Activated B cell treated with CpG ODN at 0.5 μM for 24 hours (primary cell): ENCODE measurements at regions not wholly inside any gene's neighbourhood (a gene's known extent, or its start where the extent isn't known, plus 50 kb on each side); places are given as distances from the start of the nearest gene placed in this dataset.

Experiments used
- ATAC-seq: fragments of 200-7000 bp; cut with Tn5 transposase; one replicate; pipeline ENCODE4 v1.10.0; 2021; ENCODE audit warnings: low read depth, mild to moderate bottlenecking, moderate library complexity
- CTCF ChIA-PET: fragments of 350-600 bp; sonication (Branson Sonifier 250); formaldehyde crosslinking; loops from one replicate; lab custom pipeline; 2021; ENCODE audit warnings: antibody characterized with exemption; lab: Charles Lee
- POLR2A ChIA-PET: fragments of 350-600 bp; sonication (Branson Sonifier 250); formaldehyde crosslinking; loops from one replicate; lab custom pipeline; 2021; ENCODE audit warnings: antibody characterized with exemption; lab: Charles Lee
- DNase-seq: peaks from one replicate; pipeline ENCODE4 v3.0.0; 2022
- H3K27ac Mint-ChIP-seq: one replicate; pipeline ENCODE4 v1.8.0; 2020; ENCODE audit warnings: mixed read lengths
- H3K27me3 Mint-ChIP-seq: one replicate; pipeline ENCODE4 v1.8.0; 2021; ENCODE audit warnings: mixed read lengths
- H3K36me3 Mint-ChIP-seq: one replicate; pipeline ENCODE4 v1.8.0; 2021; ENCODE audit warnings: low read depth, mixed read lengths
- H3K4me1 Mint-ChIP-seq: one replicate; pipeline ENCODE4 v1.8.0; 2021; ENCODE audit warnings: mixed read lengths
- H3K4me3 Mint-ChIP-seq: one replicate; pipeline ENCODE4 v1.8.0; 2020; ENCODE audit warnings: mild to moderate bottlenecking, mixed read lengths
- H3K9me3 Mint-ChIP-seq: one replicate; pipeline ENCODE4 v1.8.0; 2020; ENCODE audit warnings: mixed read lengths
- intact Hi-C: fragments of 100-400 bp; cut with micrococcal nuclease; formaldehyde crosslinking; loops from one replicate; pipeline ENCODE4 v1.15.1; 2024
- TF ChIP-seq, protein P1 (sequence below): fragments of 200-600 bp; IDR thresholded peaks from one replicate; pipeline ENCODE4 v1.8.0; 2022; ENCODE audit warnings: antibody characterized with exemption, mild to moderate bottlenecking

DNA sequence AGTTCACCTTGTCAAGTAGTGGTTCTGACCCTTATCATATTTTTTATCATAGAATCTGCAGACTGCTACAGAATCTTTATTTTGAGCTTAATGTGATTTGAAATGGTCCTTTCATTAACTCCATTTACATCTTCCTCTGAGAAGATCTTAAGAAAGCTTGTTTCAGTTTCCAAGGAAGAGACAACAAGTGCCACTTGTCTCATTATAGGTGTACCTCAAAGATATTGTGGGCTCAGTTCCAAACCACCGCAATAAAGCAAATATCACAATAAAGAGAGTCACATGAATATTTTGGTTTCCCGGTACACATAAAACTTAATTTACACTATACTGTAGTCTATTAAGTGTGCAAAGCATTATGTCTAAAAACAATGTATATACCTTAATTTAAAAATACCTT is 66.4 kb upstream of the ATXN1 start:
- TF ChIP-seq, protein P1, sequence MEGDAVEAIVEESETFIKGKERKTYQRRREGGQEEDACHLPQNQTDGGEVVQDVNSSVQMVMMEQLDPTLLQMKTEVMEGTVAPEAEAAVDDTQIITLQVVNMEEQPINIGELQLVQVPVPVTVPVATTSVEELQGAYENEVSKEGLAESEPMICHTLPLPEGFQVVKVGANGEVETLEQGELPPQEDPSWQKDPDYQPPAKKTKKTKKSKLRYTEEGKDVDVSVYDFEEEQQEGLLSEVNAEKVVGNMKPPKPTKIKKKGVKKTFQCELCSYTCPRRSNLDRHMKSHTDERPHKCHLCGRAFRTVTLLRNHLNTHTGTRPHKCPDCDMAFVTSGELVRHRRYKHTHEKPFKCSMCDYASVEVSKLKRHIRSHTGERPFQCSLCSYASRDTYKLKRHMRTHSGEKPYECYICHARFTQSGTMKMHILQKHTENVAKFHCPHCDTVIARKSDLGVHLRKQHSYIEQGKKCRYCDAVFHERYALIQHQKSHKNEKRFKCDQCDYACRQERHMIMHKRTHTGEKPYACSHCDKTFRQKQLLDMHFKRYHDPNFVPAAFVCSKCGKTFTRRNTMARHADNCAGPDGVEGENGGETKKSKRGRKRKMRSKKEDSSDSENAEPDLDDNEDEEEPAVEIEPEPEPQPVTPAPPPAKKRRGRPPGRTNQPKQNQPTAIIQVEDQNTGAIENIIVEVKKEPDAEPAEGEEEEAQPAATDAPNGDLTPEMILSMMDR, result no peak
- H3K4me1 Mint-ChIP-seq, result peaks cover 12% of the 10 kb centered on the region
- H3K9me3 Mint-ChIP-seq, result no peaks in the 10 kb centered on the region
- CTCF ChIA-PET, result no interaction called here
- intact Hi-C loops, result no loop called here
- ATAC-seq (no peak), DNase-seq (no peak)
- H3K27me3 Mint-ChIP-seq, result peaks cover 4% of the 10 kb centered on the region
- no peaks in the 10 kb centered on the region for H3K36me3 Mint-ChIP-seq
- no peak overlapping the region for H3K4me3 Mint-ChIP-seq
- POLR2A ChIA-PET, result no interaction called here
- H3K27ac Mint-ChIP-seq, result no peak overlapping the region

DNA sequence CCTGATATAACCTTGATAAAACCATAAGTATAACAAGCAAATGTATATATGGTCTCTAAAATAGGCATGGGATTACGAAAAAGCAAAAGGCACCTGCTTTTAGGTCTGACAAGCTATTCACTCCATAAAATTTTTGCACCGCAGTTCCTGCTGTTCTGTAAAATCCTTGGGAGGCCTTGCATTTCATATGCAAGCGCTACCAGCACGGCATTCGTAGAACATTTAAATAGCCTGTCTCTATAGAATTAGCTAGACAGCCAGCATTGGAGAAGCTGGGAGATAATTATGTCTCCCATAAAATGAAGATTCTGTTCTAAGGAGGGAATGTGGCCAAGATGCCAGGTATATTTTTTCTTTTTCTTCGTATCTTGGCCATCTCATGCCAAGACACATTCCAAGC is 64.5 kb upstream of the ATXN1 start:
- TF ChIP-seq, protein P1, result no peak
- ATAC-seq, result no peak
- intact Hi-C loops, result no loop called here

DNA sequence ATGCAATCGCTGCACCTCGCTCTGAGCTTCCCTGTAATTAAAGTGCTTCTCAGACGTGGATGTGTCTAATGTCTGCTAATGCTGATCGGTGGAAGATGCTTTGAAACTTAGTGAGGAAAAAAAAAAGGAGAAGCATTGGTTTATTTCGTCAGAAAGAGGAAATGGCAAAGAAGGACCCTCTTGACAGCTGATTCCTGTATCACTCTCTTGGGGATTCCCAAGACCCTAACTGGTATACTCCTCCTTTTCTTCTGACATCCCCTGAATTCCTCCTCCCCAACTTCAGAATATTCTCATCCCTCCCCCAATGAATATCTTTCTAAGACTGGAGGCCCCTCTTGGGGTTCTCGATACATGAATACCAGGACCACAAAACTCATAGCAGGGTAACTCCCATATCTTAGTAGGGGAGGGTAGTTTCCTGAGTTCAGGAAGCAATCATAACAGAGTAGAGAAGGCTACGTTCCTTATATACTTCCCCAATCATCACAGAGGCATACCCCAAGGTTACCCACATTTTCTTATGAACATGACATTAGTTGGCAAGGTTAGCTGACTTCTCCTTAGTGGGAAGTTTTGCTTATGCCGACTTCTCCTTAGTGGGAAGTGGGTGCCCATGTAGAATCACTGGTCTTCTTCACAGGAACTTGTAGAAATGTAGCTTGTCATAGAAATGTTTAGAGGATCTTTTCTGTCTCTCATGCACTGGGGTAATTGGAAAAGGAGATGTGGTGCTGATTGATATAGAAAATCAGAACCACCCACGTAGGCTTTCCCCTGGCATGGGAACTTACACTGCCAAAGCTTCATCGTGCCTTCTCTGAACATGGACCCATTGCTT is 63.8 kb upstream of the ATXN1 start:
- Mint-ChIP-seq H3K36me3 (no peaks in the 10 kb centered on the region), H3K4me1 (peaks cover 12% of the 10 kb centered on the region), H3K27ac (no peak overlapping the region), H3K4me3 (no peak overlapping the region), H3K27me3 (peaks cover 9% of the 10 kb centered on the region), H3K9me3 (no peaks in the 10 kb centered on the region)
- ATAC-seq, result no peak
- POLR2A ChIA-PET, result interaction anchor here (0.6 kb wide), 1 partner anchor 484 kb away, joined by 7 read pairs; no protein-coding TSS in a partner anchor
- no peak for DNase-seq
- intact Hi-C loops, result no loop called here
- TF ChIP-seq, protein P1, result no peak
- CTCF ChIA-PET, result no interaction called here

More for the DNA sequence above, 64.5 kb upstream of the ATXN1 start:
- DNase-seq, result no peak
- Mint-ChIP-seq H3K4me3 (no peak overlapping the region), H3K4me1 (peaks cover 12% of the 10 kb centered on the region), H3K27me3 (peaks cover 4% of the 10 kb centered on the region), H3K36me3 (no peaks in the 10 kb centered on the region), H3K27ac (no peak overlapping the region), H3K9me3 (no peaks in the 10 kb centered on the region)
- CTCF ChIA-PET, result no interaction called here
- POLR2A ChIA-PET, result interaction anchor here (0.6 to 0.7 kb wide), 2 partner anchors 25 to 485 kb away, joined by 3 to 7 read pairs; no protein-coding TSS in a partner anchor

DNA sequence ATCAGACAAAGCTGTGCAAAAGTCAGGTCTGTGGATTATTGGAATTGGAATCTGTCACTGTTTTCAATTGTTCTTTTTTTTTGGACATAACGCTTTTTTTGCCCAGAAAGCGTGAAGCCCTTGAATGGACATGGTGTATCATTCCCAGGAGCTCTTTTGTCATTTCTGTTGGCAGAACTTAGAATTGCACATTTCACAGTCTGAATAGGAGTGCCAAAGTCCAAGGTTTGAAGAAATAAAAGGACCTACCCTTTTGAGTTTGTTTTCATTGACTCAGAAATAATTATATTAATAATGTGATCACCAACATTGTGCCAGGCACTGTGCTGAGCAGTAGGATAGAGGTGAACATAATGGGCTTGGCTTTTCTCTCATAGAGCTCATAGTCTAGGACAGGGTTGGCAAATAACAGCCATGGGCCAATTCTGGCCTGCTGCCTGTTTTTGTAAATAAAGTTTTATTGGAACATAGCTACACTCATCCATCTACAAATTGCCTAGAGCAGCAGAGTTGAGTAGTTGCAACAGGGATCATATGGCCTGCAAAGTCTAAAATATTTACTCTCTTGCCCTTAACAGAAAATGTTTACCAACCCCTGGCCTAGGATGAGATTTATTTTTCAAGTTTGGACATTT is 62.6 kb upstream of the ATXN1 start:
- no peak for ATAC-seq
- TF ChIP-seq, protein P1, result no peak
- Mint-ChIP-seq H3K9me3 (no peaks in the 10 kb centered on the region), H3K27me3 (peaks cover 9% of the 10 kb centered on the region), H3K36me3 (no peaks in the 10 kb centered on the region), H3K27ac (no peak overlapping the region), H3K4me1 (peaks cover 12% of the 10 kb centered on the region), H3K4me3 (no peak overlapping the region)
- no peak for DNase-seq
- intact Hi-C loops, result no loop called here
- CTCF ChIA-PET, result no interaction called here
- POLR2A ChIA-PET, result no interaction called here

DNA sequence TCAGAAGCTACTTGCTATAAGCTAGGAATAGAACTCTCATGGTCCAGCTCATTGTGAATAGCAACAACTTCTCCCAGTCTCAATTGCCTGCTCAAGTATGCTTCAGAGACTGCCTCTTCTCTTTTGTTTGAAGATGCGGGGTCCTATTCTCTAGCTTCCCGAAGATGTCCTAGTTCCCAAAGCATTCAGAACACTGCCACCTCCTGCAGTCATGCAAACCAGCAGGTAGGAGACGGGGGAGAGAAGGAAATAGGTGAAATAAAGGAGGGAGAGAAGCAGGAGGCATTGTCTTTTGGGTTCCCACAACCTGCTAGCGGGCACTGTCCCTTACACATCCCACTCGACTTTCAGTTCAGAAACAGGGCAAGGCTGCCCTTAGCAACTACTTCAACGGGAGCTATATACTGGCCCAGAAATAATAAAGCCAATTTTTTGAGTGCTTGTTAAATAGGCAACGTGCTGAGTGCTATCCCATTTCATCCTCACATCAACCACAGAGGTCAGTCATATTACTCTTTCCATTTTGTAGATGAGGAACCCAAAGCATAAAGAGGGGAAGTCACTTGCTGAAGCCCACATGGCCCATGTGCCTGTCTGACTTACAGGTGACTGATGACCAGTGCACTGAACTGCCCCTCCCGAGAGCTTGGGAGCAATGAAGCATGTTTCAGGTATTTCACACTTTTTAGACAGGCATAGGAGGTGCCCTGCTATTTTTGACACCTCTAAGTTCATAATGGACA is 61.9 kb upstream of the ATXN1 start:
- Mint-ChIP-seq H3K36me3 (no peaks in the 10 kb centered on the region), H3K27ac (no peak overlapping the region), H3K27me3 (peaks cover 11% of the 10 kb centered on the region)

More for the DNA sequence above, 61.9 kb upstream of the ATXN1 start:
- ChIA-PET POLR2A (no interaction called here), CTCF (no interaction called here)
- H3K4me3 Mint-ChIP-seq, result no peak overlapping the region
- ATAC-seq, result no peak
- H3K4me1 Mint-ChIP-seq, result peaks cover 12% of the 10 kb centered on the region
- TF ChIP-seq, protein P1, result no peak
- intact Hi-C loops, result no loop called here
- no peaks in the 10 kb centered on the region for H3K9me3 Mint-ChIP-seq
- no peak for DNase-seq
